ENCODE measurements at regions not wholly inside any gene's neighbourhood (a gene's known extent, or its start where the extent isn't known, plus 50 kb on each side); places are given as distances from the start of the nearest gene placed in this dataset.

DNA sequence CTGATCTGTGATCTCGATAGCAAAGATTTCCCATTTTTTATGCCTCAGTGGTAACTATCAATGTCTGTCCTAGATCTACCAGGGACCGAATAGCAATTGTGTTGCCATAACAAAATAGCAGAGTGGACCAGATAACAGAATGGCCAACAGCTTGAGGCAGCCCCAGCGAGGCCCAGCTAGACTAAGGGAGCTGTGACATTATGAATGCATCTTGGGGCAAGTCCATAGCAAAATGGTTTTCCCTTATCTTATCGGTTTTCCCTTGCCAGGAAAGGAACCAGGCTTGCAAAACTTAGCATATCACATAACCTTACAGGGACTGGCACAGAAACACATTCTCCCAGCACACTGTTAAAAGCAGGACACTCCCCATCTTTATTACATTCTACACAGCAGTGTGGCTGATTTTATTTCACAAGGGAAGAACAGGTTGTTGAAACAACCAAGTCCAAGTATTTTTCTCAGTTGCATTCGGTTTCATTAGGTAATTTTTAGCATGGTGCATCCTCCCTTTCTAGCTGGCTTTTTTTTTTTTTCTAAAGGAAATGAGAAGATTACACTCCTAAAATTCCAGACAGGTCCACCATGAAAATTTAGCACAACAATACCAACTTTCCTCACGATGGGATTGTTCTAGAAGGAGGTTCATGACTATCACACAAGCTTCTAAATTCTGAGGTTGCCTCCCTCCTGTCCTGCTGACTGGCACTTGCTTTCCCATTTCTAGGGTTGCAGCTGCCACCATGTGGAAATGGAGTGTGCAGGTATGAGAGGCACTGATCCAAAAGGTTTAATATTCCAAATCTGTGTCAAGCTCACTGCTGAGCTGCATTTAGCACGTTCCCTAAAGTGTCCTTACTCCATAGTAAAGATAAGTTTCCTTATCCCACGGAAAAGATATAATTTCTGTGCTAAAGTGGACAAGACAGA, 97.0 kb upstream of the SLC35G4 start:
- Histone ChIP-seq H3K27ac (ENCODE audit: insufficient read depth, low read length) (no peak overlapping the region), H3K4me2 (ENCODE audit: extremely low read depth, insufficient read depth, low read length) (no peak overlapping the region), H3K4me1 (ENCODE audit: control insufficient read depth, extremely low read depth, insufficient read depth, low read length) (no peaks in the 10 kb centered on the region), H4K20me1 (ENCODE audit: control insufficient read depth, extremely low read depth, insufficient read depth, low read length) (no peaks in the 10 kb centered on the region), H3K9ac (ENCODE audit: insufficient read depth, low read length) (no peak overlapping the region), H3K36me3 (ENCODE audit: control insufficient read depth, insufficient read depth, low read length) (no peaks in the 10 kb centered on the region), H3K27me3 (ENCODE audit: control insufficient read depth, insufficient read depth, low read length) (no peaks in the 10 kb centered on the region), H2AFZ (ENCODE audit: low read length) (no peak overlapping the region), H3K4me3 (replicated peaks in 1 of 4; ENCODE audit: control extremely low read depth in 1 of 4, insufficient read depth in 1 of 4, low read depth in 3 of 4, low read length in 4 of 4) (no peak overlapping the region), H3K9me3 (ENCODE audit: control insufficient read depth, insufficient read depth, low read depth, low read length) (no peaks in the 10 kb centered on the region), H3K79me2 (ENCODE audit: control insufficient read depth, insufficient read depth, low read length) (no peaks in the 10 kb centered on the region)
- peak in 1 of 2 donors; percentile 27 for DNase-seq (ENCODE audit: low read depth in 2 of 2)
- peak in 1 of 2 donors; percentile 18 for TF ChIP-seq CTCF (conservative IDR thresholded peaks at IDR 0.05 in 1 of 2, IDR thresholded peaks at IDR 0.05 in 1 of 2; ENCODE audit: low read depth in 1 of 2, low read length in 2 of 2)
- no peak for TF ChIP-seq EZH2 (IDR thresholded peaks at IDR 0.05; ENCODE audit: low read length, missing control alignments)

GRCh38 chr18:11511434-11512095, 97.8 kb upstream of the SLC35G4 start:
- Histone ChIP-seq H3K27me3 (ENCODE audit: control insufficient read depth, insufficient read depth, low read length) (no peaks in the 10 kb centered on the region), H3K4me3 (replicated peaks in 1 of 4; ENCODE audit: control extremely low read depth in 1 of 4, insufficient read depth in 1 of 4, low read depth in 3 of 4, low read length in 4 of 4) (no peak overlapping the region), H3K27ac (ENCODE audit: insufficient read depth, low read length) (no peak overlapping the region), H3K4me2 (ENCODE audit: extremely low read depth, insufficient read depth, low read length) (no peak overlapping the region), H3K9ac (ENCODE audit: insufficient read depth, low read length) (no peak overlapping the region), H3K4me1 (ENCODE audit: control insufficient read depth, extremely low read depth, insufficient read depth, low read length) (no peaks in the 10 kb centered on the region), H2AFZ (ENCODE audit: low read length) (no peak overlapping the region), H3K9me3 (ENCODE audit: control insufficient read depth, insufficient read depth, low read depth, low read length) (no peaks in the 10 kb centered on the region), H3K36me3 (ENCODE audit: control insufficient read depth, insufficient read depth, low read length) (no peaks in the 10 kb centered on the region), H4K20me1 (ENCODE audit: control insufficient read depth, extremely low read depth, insufficient read depth, low read length) (no peaks in the 10 kb centered on the region), H3K79me2 (ENCODE audit: control insufficient read depth, insufficient read depth, low read length) (no peaks in the 10 kb centered on the region)
- TF ChIP-seq CTCF (conservative IDR thresholded peaks at IDR 0.05 in 1 of 2, IDR thresholded peaks at IDR 0.05 in 1 of 2; ENCODE audit: low read depth in 1 of 2, low read length in 2 of 2) (no peak), EZH2 (IDR thresholded peaks at IDR 0.05; ENCODE audit: low read length, missing control alignments) (no peak)
- DNase-seq (ENCODE audit: low read depth in 2 of 2), result no peak

- H3K4me1 ChIP-seq (ENCODE audit: control insufficient read depth, extremely low read depth, insufficient read depth, low read length), result no peaks in the 10 kb centered on the region
- H4K20me1 ChIP-seq (ENCODE audit: control insufficient read depth, extremely low read depth, insufficient read depth, low read length), result no peaks in the 10 kb centered on the region
- H3K9me3 ChIP-seq (ENCODE audit: control insufficient read depth, insufficient read depth, low read depth, low read length), result no peaks in the 10 kb centered on the region
- no peak overlapping the region for H3K4me3 ChIP-seq (replicated peaks in 1 of 4; ENCODE audit: control extremely low read depth in 1 of 4, insufficient read depth in 1 of 4, low read depth in 3 of 4, low read length in 4 of 4)
- peak in 1 of 2 donors; percentile 59 for DNase-seq (ENCODE audit: low read depth in 2 of 2)
- no peak overlapping the region for H3K27ac ChIP-seq (ENCODE audit: insufficient read depth, low read length)
- TF ChIP-seq CTCF (conservative IDR thresholded peaks at IDR 0.05 in 1 of 2, IDR thresholded peaks at IDR 0.05 in 1 of 2; ENCODE audit: low read depth in 1 of 2, low read length in 2 of 2) (no peak), EZH2 (IDR thresholded peaks at IDR 0.05; ENCODE audit: low read length, missing control alignments) (no peak)
- H3K9ac ChIP-seq (ENCODE audit: insufficient read depth, low read length), result no peak overlapping the region
- H3K4me2 ChIP-seq (ENCODE audit: extremely low read depth, insufficient read depth, low read length), result no peak overlapping the region
- no peak overlapping the region for H2AFZ ChIP-seq (ENCODE audit: low read length)
- no peaks in the 10 kb centered on the region for H3K27me3 ChIP-seq (ENCODE audit: control insufficient read depth, insufficient read depth, low read length)
- no peaks in the 10 kb centered on the region for H3K79me2 ChIP-seq (ENCODE audit: control insufficient read depth, insufficient read depth, low read length)
- H3K36me3 ChIP-seq (ENCODE audit: control insufficient read depth, insufficient read depth, low read length), result no peaks in the 10 kb centered on the region
Measured at GRCh38 chr18:11506856-11507255, 102.5 kb upstream of the SLC35G4 start.
